Endothelial cell of umbilical vein (primary cell): ENCODE measurements at regions not wholly inside any gene's neighbourhood (a gene's known extent, or its start where the extent isn't known, plus 50 kb on each side); places are given as distances from the start of the nearest gene placed in this dataset.

Experiments
- BruUV-seq: library from RNA; stranded (reverse); fragments of 400-500 nt; replicated peaks from 2 replicates; lab custom pipeline; 2021; lab: Mats Ljungman, UMichigan
- CTCF ChIA-PET: fragments of 300-600, 350-600 bp; sonication (Branson Sonifier 250); formaldehyde crosslinking; loops from one replicate; lab custom pipeline; 2021; ENCODE audit warnings: antibody characterized with exemption, inconsistent platforms; lab: Charles Lee
- POLR2A ChIA-PET: fragments of 300-600, 350-600 bp; sonication (Branson Sonifier 250); formaldehyde crosslinking; loops from one replicate; lab custom pipeline; 2021; ENCODE audit warnings: antibody characterized with exemption, inconsistent platforms; lab: Charles Lee
- DNase-seq: peaks from one replicate; pipeline ENCODE4 v3.0.0-alpha.2; 2011; ENCODE audit warnings: low read depth, low spot score
- FAIRE-seq: peaks from 2 replicates; lab custom pipeline; 2011; peaks lifted over from hg19 to GRCh38; lab: Jason Lieb, UNC
- H2AFZ ChIP-seq: 2 replicates; pipeline ENCODE4 v1.6.0; 2012; ENCODE audit warnings: low read depth, low read length, control low read depth, inconsistent platforms
- H3K27ac ChIP-seq: 2 replicates; pipeline ENCODE4 v1.5.1; 2011; ENCODE audit warnings: low read depth, mild to moderate bottlenecking, control low read depth, low read length, moderate library complexity; ENCODE audit not compliant: insufficient read depth
- H3K27me3 ChIP-seq, 2 experiments: 2 replicates each; pipeline versions ENCODE4 v1.6.0 to v1.6.1; 2011; ENCODE audit warnings: low read length in 2 of 2, mixed read lengths in 1 of 2; ENCODE audit not compliant: control insufficient read depth in 2 of 2, insufficient read depth in 2 of 2
- H3K36me3 ChIP-seq, 2 experiments: 2 replicates in 1 of 2; 3 replicates in 1 of 2; pipeline ENCODE4 v1.5.1; 2011; ENCODE audit warnings: low read length in 2 of 2, mild to moderate bottlenecking in 1 of 2, moderate library complexity in 1 of 2; ENCODE audit not compliant: control insufficient read depth in 2 of 2, insufficient read depth in 2 of 2; ENCODE audit errors: extremely low read depth in 1 of 2
- H3K4me1 ChIP-seq: 3 replicates; pipeline ENCODE4 v1.5.1; 2011; ENCODE audit warnings: mild to moderate bottlenecking, low read length; ENCODE audit not compliant: control insufficient read depth, insufficient read depth; ENCODE audit errors: extremely low read depth
- H3K4me2 ChIP-seq: 2 replicates; pipeline ENCODE4 v1.6.1; 2011; ENCODE audit warnings: low read length, control low read depth, mixed read lengths; ENCODE audit not compliant: insufficient read depth
- H3K4me3 ChIP-seq, 3 experiments: fragments of 200-600 bp in 1 of 3; sonication (generic), shearing (Covaris generic) in 1 of 3; replicated peaks in 1 of 3; 2 replicates each; pipeline ENCODE4 v1.5.1; 2011 to 2016; ENCODE audit warnings: control low read depth in 3 of 3, low read length in 3 of 3, mild to moderate bottlenecking in 2 of 3, inconsistent platforms in 1 of 3, low read depth in 1 of 3, moderate library complexity in 1 of 3; ENCODE audit not compliant: insufficient read depth in 1 of 3
- H3K79me2 ChIP-seq: 2 replicates; pipeline ENCODE4 v1.6.0; 2012; ENCODE audit warnings: low read length, inconsistent platforms; ENCODE audit not compliant: control insufficient read depth, insufficient read depth
- H3K9ac ChIP-seq: replicated peaks from 2 replicates; pipeline ENCODE3; 2011; ENCODE audit warnings: low read length, control low read depth; ENCODE audit not compliant: insufficient read depth; ENCODE audit errors: extremely low read depth
- H3K9me1 ChIP-seq: replicated peaks from 3 replicates; pipeline ENCODE4 v1.6.0; 2011; ENCODE audit warnings: mild to moderate bottlenecking, low read length; ENCODE audit not compliant: control insufficient read depth, insufficient read depth; ENCODE audit errors: extremely low read depth
- H3K9me3 ChIP-seq: replicated peaks from 2 replicates; pipeline ENCODE4 v1.5.1; 2012; ENCODE audit warnings: low read length, inconsistent platforms; ENCODE audit not compliant: control insufficient read depth, insufficient read depth
- H4K20me1 ChIP-seq: replicated peaks from 2 replicates; pipeline ENCODE3; 2011; ENCODE audit warnings: mild to moderate bottlenecking, low read length; ENCODE audit not compliant: control insufficient read depth, insufficient read depth; ENCODE audit errors: extremely low read depth
- CTCF ChIP-seq, 2 donors: IDR thresholded peaks; 1 replicate in 1 of 2; 2 replicates in 1 of 2; pipeline ENCODE4 v1.5.1; 2011; ENCODE audit warnings: low read length in 2 of 2, mild to moderate bottlenecking in 2 of 2, moderate library complexity in 2 of 2, control low read depth in 1 of 2, inconsistent platforms in 1 of 2, low read depth in 1 of 2; ENCODE audit not compliant: insufficient read depth in 1 of 2; ENCODE audit errors: extremely low read depth in 1 of 2
- EZH2 ChIP-seq: IDR thresholded peaks from 2 replicates; pipeline ENCODE4 v1.6.1; 2012; ENCODE audit warnings: borderline replicate concordance, low read depth, mild to moderate bottlenecking, moderate library complexity, low read length, inconsistent platforms; ENCODE audit not compliant: severe bottlenecking
- FOS ChIP-seq: IDR thresholded peaks from 2 replicates; pipeline ENCODE4 v1.6.1; 2011; ENCODE audit warnings: mild to moderate bottlenecking, low read length, moderate library complexity, borderline replicate concordance; ENCODE audit not compliant: insufficient read depth
- GATA2 ChIP-seq: IDR thresholded peaks from 2 replicates; pipeline ENCODE4 v1.7.0; 2011; ENCODE audit warnings: low read depth, mild to moderate bottlenecking, moderate library complexity, mixed read lengths, low read length; ENCODE audit not compliant: insufficient read length, insufficient read depth
- JUN ChIP-seq: IDR thresholded peaks from 2 replicates; pipeline ENCODE4 v1.6.1; 2011; ENCODE audit warnings: borderline replicate concordance, low read depth; ENCODE audit not compliant: insufficient read length, insufficient read depth
- MYC ChIP-seq: IDR thresholded peaks from one replicate; pipeline ENCODE4 v1.6.1; 2011; ENCODE audit warnings: mild to moderate bottlenecking, low read depth, low read length
- POLR2A ChIP-seq: IDR thresholded peaks from 2 replicates; pipeline ENCODE4 v1.6.1; 2012; ENCODE audit warnings: low read depth, mild to moderate bottlenecking, control low read depth, low read length
- POLR2AphosphoS5 ChIP-seq: IDR thresholded peaks from 2 replicates; pipeline ENCODE4 v1.6.1; 2012; ENCODE audit warnings: low read depth, mild to moderate bottlenecking, control low read depth, low read length, moderate library complexity; ENCODE audit not compliant: insufficient read depth
- dilution Hi-C: fragments of 300-500 bp; cut with MboI; formaldehyde crosslinking; loops from one replicate; pipeline ENCODE4 v1.15.0; 2019; ENCODE audit warnings: low sequenced_read_pairs; ENCODE audit not compliant: extremely low pct_ligation_motif_present
- intact Hi-C: fragments of 100-400 bp; cut with micrococcal nuclease; formaldehyde crosslinking; loops from one replicate; pipeline ENCODE4 v1.10.0; 2022
- TF ChIP-seq, protein P1 (sequence below): IDR thresholded peaks from 2 replicates; pipeline ENCODE4 v1.6.1; 2011; ENCODE audit not compliant: insufficient read depth, insufficient read length

DNA sequence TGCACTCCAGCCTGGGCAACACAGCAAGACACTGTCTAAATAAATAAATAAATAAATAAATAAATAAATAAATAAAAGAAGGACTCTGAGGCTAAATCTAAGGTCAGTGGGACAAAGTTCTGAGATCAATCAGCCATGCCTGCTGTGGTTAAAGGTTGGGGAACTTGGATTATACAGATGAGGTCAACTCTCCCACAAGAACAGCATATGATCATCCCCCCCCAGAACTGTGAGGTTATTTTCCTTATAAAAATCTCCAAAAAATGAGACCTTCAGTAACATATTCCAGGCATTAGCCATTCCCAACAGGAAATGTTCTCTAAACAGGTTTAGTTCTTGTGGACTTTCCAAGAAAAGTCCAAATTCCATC, 90.3 kb downstream of the C16orf95 start:
- FAIRE-seq: no peak
- dilution Hi-C loops (no loop called here), intact Hi-C loops (no loop called here)
- no peaks in the 10 kb centered on the region for H3K36me3 ChIP-seq
- no peaks in the 10 kb centered on the region for H3K9me3 ChIP-seq
- no peak overlapping the region for H3K27ac ChIP-seq
- H3K4me2 ChIP-seq: no peak overlapping the region
- H3K79me2 ChIP-seq: no peaks in the 10 kb centered on the region
- no TSS peak for BruUV-seq
- H3K9ac ChIP-seq: no peak overlapping the region
- TF ChIP-seq GATA2 (no peak), POLR2AphosphoS5 (no peak), POLR2A (no peak), EZH2 (no peak), CTCF (IDR thresholded peaks at IDR 0.05; ENCODE audit: extremely low read depth in 1 of 2, insufficient read depth in 1 of 2, low read depth in 1 of 2, low read length in 2 of 2) (no peak), FOS (no peak), MYC (no peak), JUN (no peak)
- TF ChIP-seq, protein P1, sequence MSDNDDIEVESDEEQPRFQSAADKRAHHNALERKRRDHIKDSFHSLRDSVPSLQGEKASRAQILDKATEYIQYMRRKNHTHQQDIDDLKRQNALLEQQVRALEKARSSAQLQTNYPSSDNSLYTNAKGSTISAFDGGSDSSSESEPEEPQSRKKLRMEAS: no peak
- H3K27me3 ChIP-seq: peaks cover 6 to 11% of the 10 kb centered on the region in 2 experiments
- DNase-seq: no peak
- no peaks in the 10 kb centered on the region for H3K9me1 ChIP-seq
- no peaks in the 10 kb centered on the region for H4K20me1 ChIP-seq
- POLR2A ChIA-PET: no interaction called here
- CTCF ChIA-PET: interaction anchor here (1.3 to 1.8 kb wide), 2 partner anchors 24 to 71 kb away, joined by 4 to 6 read pairs; no protein-coding TSS in a partner anchor
- no peaks in the 10 kb centered on the region for H3K4me1 ChIP-seq
- H2AFZ ChIP-seq: no peak overlapping the region
- no peak overlapping the region for H3K4me3 ChIP-seq
